ENCODE measurements at regions not wholly inside any gene's neighbourhood (a gene's known extent, or its start where the extent isn't known, plus 50 kb on each side); places are given as distances from the start of the nearest gene placed in this dataset.
A peak's percentile ranks its signal among the peaks of the same experiment; 100 is the strongest.
"Not testable (repeated sequence)": the region's sequence is repeated elsewhere in the genome, so short reads cannot be mapped to it uniquely, and the experiment has no call there.

DNA sequence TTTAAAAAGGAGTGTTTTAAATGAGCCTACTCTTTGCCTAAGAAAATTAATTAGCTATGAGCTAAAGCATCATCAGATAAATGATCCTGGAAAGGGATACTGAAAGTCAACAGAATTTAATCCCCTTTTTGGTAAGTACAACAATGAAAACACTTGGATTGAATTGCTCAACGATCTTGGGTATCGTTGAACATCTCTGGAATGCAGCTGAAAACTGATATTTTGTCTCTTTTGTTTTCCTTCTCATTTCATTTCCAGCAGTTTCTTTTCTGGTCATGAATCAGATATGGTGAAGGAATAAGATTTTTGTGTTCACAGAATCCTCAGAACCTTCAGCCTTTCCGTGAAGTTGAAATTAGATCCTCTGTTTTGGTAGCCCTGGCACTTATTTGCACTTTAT lies 771.2 kb downstream of the FSCB start:
- no peak for DNase-seq (ENCODE audit: low read depth)

DNA sequence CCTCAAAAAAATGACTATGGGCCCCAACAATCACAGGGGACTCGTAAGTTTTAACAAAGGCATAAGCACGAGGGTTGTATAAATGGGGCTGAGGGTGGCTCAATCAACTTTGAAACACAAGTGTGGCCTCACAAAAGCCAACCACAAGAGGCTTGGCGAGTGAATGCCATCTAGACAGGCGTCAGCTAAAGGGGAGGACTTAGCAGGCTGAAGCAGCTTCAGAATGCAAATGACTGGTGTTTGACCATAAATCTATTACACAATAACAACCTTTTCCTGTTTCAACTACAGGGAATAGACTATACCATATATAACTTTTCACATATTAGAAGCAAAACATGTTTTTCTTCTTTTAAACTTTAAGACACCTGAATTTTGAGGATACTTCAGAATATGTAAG lies 777.9 kb downstream of the FSCB start:
- no peak for DNase-seq (ENCODE audit: low read depth)

DNA sequence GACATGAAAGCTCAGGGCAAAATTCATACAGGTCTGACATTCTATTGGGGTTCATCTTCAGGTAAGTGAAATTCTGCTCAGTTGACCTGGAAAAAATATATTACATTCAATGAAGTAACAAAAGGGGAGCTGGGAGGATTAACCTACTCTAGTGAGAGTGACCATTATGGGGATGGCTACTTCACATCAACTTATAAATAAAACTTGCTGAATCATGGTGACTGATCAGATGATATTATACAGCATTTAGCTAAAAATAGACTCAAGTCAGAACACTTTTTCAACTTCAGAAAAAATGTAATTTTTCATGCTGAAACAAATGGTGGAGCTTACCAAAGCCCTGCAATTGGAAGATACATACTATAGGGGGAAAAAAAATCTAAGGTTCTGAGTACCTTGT lies 800.2 kb downstream of the FSCB start:
- peak; percentile 3 for DNase-seq (ENCODE audit: low read depth)

DNA sequence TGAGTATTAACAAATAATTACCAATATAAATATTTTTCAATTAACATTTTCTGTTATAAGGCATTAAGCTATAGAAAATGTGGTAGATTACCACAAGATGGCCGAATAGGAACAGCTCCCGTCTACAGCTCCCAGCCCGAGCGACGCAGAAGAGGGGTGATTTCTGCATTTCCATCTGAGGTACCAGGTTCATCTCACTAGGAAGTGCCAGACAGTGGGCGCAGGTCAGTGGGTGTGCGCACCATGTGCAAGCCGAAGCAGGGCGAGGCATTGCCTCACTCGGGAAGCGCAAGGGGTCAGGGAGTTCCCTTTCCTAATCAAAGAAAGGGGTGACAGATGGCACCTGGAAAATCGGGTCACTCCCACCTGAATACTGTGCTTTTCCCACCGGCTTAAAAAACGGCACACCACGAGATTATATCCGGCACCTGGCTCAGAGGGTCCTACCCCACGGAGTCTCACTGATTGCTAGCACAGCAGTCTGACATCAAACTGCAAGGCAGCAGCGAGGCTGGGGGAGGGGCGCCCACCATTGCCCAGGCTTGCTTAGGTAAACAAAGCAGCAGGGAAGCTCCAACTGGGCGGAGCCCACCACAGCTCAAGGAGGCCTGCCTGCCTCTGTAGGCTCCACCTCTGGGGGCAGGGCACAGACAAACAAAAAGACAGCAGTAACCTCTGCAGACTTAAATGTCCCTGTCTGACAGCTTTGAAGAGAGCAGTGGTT lies 808.4 kb downstream of the FSCB start:
- not testable (repeated sequence) for DNase-seq (ENCODE audit: low read depth)

DNA sequence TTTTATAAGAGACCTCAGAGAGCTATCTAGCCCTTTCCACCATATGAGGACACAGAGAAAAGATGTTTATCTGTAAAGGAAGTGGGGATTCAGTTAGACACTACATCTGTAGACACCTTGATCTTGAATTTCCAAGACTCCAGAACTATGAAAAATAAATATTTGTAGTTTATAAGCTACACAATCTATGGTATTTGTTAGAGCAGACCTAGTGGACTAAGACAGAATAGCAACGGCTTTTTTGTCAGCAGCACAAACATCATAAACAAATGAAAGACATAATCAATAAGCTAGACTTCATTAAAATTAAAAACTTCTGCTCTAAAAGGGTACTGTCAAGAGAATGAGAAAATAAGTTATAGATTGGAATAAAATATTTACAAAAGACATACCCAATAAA lies 810.1 kb downstream of the FSCB start:
- no peak for DNase-seq (ENCODE audit: low read depth)

DNA sequence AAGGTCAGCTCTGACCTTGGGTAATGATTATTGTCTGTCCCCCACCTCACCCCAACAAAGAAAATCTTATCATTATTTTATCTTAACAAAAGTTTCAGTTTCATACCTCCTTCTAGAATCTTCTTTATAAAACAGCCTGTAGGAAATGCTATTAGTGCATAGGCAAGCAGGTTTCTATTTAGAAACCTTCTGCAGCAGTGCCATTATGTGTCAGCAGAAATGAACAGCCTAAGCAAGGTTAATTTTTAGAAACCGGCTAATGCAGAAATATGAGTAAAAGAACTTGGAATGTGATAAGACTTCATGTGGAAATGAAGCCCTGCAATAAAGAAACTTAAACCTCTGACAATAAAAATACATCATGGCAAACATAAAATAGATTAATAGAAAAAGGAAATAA lies 814.4 kb downstream of the FSCB start:
- no peak for DNase-seq (ENCODE audit: low read depth)

DNA sequence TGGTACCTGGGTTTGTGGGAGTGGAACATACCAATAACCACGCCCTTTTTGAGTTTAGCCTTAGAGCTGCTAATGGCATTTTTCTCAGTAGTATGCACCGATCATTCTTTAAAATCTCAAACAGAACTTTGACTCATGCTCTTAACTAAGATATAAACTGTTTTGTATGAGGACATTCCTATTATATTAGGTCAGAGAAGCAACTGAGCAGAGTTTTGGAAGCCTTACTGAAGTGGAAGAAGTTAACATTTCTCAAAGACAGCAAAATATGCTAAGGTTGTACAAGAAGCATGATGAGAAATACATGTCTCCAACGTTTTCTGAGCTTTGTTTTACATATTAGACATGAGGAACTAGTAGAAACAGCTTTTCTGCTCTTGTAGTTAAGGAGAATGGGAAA lies 819.2 kb downstream of the FSCB start:
- peak; percentile 57 for DNase-seq (ENCODE audit: low read depth)

DNA sequence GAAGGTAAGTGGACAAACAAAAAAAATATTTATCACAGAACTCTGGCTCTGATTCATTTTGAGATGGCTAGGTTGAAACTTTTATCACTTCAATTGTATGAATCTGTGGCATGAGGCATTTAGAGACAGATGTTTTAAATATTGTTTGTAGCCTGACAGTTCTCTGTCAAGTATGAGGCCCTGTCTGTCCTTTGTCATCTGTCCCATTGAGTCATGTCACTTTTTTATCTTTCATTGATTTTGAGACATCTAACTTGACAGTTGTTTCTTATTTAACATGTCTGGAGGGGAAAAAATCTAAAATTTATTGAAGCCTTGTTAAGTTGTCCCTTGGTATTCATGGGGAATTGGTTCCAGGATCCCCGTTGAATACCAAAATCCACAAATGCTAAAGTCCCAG lies 829.5 kb downstream of the FSCB start:
- DNase-seq (ENCODE audit: low read depth) = no peak

DNA sequence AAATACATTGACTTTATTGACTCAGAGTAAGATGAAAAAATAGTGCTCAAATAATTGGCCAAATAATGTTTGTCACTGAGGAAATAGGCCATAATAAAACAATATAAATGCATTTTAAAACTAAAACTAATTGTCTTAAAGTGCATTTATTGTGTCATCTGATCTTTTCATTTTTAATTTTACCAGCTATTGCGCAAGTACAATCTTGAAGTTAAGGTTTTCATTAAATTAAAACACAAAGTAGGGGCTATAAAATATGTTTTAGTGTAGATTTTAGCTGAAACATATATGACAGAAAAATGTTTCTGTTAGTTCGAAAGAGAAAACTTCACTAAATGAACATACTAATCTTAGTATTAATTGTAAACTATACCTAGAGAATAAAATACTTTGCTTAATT lies 832.8 kb downstream of the FSCB start:
- DNase-seq (ENCODE audit: low read depth) = no peak

DNA sequence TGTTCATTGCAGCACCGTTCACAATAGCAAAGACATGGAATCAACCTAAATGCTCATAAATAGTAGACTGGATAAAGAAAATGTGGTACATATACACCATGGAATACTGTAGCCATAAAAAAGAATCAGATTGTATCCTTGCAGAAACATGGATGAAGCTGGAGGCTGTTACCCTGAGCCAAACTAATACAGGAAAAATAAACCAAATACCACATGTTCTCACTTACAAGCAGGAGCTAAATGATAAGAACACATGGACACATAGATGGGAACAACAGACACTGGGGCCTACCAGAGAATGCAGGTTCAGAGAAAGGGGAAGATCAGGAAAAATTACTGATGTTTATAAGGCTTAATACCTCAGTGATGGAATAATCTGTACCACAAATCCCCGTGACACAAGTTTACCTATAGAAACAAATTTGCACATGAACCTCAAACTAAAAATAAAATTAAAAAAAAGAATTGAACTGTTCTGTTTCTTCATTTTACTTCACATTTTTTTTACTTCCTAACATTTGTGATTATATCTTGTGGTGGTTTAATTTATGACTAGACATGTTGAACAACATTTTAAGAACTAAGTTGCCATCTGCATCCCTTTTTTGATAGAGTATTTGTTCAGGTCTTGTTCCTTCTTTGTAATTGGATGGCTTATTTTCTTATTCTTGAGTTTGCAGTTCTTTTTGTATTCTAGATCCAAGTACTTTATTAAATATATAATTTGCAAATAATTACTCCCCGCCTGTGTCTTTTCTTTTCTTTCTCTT lies 835.2 kb downstream of the FSCB start:
- DNase-seq (ENCODE audit: low read depth) = no peak

DNA sequence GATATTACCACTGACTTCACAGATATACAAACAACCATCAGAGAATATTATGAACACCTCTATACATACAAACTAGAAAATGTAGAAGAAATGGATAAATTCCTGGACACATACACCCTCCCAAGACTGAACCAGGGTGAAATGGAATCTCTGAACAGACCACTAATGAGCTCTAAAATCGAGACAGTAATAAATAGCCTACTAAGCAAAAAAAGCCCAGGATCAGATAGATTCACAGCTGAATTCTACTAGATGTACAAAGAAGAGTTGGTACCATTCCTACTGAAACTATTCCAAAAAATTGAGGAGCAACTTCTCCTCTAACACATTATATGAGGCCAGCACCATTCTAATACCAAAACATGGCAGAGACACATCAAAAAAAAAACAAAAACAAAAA lies 837.7 kb downstream of the FSCB start:
- no peak for DNase-seq (ENCODE audit: low read depth)

DNA sequence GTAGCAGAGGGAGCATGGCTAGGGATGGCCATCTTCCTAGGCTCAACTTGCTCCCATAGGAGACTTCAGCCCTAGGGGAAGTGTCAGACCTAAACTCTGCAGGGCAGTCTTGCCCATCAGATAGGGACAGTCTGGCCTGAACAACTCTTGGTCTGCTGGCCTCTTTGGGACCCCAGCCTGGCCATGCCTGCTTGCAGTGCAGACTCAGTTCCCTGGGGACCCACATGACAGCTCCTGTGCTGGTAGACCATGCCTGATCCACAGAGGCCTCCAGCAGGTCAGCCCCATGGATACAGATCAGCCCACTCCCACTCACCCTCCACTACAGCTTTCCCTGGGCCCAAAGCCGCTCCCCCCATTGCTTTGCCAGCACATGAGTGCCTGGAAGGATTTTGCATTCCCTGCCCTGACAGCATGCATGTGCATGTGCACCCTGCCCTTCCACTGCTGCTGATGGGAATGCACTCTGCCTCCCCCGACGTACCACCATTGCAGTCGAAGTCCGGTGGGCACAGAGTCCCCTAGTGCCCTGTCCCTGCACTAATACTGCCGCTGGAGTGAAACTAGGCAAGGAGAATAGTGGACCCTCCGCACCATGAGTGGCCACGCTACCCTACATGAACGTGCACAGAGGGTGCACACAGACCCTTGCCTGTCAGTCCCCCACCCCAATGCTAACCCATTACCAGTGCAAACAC lies 841.4 kb downstream of the FSCB start:
- DNase-seq (ENCODE audit: low read depth) = no peak

DNA sequence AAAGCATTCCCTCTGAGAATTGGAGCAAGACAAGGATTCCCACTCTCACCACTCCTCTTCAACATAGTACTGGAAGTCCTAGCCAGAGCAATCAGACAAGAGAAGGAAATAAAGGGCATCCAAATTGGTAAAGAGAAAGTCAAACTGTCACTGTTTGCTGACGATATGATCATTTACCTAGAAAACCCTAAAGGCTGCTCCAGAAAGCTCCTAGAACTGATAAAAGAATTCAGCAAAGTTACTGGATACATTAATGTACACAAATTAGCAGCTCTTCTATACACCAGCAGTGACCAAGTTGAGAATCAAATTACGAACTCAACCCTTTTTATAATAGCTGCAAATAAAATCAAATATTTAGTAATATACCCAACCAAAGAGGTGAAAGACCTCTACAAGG lies 851.9 kb downstream of the FSCB start:
- not testable (repeated sequence) for DNase-seq (ENCODE audit: low read depth)

DNA sequence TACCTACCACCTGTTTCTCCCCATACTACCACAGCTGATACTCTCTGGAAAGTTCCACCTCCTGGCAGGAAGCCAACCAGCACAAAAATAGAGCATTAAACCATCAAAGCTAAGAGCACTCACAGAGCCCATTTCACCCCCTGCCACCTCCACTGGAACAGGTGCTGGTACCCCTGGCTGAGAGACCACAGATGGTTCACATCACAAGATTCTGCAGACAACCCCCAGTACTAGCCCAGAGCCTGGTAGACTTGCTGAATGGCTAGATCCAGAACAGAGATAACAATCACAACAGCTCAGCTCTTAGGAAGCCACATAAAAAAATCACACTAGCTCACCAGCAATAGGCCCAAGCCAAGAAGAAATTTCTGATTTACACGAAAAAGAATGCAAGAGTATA lies 855.2 kb downstream of the FSCB start:
- no peak for DNase-seq (ENCODE audit: low read depth)

DNA sequence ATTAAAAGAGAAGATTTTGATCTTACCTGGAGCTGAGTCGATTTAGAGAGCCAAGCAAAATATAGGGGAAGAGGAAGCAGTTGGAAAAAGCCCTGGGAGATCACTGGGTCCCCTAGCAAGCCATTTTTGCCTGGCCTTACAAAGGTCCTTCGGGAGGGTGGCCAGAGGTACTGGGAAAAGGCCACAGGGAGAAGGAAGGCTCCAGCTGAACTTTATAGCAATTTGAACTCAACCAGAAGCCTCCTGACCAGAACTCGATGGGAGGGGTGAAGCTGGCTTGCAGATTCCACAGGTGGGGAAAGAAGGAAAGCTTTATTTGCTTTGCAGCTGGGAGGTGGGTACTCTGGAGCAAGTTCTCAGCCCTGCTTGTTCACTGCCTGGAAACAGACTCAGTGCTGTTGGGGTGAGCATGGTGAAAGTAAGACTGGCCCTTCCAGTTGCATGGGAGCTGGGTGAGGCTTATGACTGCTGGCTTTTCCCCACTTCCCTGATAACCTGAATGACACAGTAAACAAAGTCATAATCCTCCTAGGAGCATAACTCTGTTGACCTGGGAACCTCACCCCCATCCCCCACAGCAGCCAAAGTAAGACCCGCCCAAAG lies 855.8 kb downstream of the FSCB start:
- DNase-seq (ENCODE audit: low read depth) = no peak

DNA sequence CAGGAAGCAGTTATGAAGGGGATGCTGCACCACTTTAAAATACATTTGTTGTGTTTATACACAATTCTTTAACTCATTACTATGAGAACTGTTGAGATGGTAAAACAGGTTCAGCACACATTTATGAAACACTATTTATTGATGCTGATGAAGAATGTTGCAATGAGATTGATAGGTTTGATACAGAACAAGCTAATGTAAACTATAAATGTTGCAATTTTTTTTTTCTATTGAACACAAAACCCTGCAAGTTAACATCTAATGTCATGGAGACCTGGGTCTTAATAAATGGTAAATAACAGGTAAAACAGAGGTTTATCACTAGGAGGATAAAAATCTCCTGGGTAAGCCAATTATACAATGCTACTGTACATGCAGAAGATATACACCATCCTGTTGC lies 857.6 kb downstream of the FSCB start:
- DNase-seq (ENCODE audit: low read depth) = no peak

DNA sequence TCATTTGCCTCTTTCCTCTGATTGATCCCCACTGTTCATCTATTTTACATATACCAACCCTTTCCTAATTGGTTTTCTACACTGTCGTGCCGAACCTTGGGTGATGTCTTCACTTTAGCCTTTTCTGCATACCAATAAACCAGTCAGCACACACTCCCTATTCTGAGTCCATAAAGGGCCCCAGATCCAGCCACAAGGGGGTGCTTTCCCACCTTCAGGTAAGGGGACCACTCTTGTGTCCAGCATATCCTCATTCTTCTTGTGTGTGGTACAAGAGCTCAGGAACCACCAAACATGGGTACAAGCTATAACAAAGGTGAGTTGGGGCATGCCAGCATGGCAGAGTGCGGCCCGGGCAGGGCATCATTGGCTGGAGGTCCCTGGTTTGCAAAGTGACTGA lies 859.8 kb downstream of the FSCB start:
- peak; percentile 8 for DNase-seq (ENCODE audit: low read depth)

DNA sequence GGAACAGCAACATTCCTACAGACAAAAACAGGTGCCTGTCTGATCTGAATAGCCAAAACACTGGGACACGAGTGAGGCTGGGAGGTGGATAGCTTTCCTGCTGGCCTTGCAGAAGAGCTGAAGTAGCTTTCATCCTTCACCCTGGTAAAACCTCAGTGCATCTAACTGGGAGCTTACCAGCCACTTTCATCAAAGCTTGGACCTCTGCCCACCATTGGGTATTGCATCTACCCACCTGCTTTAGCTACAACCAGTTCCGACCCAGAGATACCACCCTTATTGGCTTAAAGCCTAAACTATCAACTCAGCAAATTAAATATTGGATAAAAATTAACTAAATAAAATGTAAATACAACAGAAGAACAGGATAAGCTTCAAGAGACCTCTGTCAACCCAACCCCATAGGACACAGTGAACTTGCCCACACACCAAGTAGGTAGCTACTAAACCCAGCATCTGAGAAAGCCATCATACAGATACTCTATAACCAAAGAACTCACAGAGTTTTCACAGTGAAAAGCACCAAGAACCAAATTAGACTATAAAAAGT lies 866.3 kb downstream of the FSCB start:
- DNase-seq (ENCODE audit: low read depth) = no peak

DNA sequence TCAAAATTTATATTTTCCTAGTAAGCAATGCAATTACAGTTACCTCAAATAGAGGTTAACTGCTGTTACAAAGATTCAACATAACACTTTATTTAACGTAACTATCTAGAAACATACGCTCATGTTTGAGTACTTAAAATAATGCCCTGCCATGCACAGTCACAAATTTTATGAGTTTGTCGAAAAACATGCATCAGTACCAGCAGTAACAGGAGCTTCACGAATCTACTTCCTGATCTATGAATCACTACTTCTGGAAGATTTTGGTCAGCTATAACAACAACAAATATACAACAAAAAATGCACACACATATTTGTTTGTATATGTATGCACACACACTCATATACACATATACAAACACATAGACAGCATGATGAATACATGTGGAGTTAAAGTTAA lies 881.8 kb downstream of the FSCB start:
- no peak for DNase-seq (ENCODE audit: low read depth)

DNA sequence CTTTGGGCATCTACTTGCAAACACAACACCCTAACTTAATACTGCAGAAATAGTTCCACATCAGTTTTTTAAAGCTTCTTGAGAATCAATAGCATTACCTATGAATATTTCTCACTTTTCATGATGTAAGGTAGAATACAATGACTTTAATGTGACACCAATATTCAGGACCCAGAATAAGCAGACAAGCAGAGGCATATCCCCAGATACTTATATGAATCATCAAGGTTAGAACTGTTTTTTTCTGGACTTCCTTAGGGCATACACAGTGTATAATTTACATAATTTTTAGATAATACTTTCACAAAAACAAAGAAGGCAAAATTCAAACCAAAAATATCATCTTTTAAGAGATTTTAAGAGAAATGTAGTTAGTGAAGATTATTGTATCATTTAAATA lies 885.8 kb downstream of the FSCB start:
- peak; percentile 10 for DNase-seq (ENCODE audit: low read depth)

DNA sequence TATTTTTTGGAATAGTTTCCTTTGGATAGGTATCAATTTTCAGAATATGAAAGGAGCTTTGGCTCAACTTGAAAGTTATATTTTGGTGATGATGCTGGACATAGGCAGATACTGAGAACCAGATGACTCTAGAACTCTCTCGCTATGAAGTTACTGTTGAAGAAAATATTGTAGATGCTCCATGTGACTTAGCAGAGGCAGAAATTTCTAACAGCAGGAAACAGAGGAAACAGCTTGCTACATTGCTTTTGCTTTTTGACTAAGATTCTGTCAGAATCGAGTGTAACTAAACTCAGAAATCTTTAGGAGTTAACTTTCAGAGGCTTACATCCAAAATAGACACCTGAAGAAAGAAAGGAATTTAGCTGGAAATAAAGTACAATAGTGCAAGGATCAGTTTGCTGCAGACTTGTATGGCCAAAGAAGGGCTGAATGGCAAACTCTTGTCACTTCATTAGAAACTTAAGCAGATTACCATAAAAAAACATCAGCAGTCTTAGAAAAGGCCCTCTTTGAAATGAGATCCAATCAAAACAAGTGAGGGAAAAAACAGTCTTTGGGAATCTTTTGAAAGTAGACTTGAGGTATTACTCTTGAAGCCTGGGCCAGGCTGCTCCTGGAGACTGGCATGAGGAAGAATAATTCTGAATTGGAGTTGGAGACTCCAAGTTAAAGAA lies 911.8 kb downstream of the FSCB start:
- DNase-seq (ENCODE audit: low read depth) = no peak

Measured in HT1080 (cell line).